ENCODE measurements at regions not wholly inside any gene's neighbourhood (a gene's known extent, or its start where the extent isn't known, plus 50 kb on each side); places are given as distances from the start of the nearest gene placed in this dataset.
A peak's percentile ranks its signal among the peaks of the same experiment; 100 is the strongest.
"Not testable (repeated sequence)": the region's sequence is repeated elsewhere in the genome, so short reads cannot be mapped to it uniquely, and the experiment has no call there.

- DNase-seq, result no peak
Observed at GRCh38 chr17:55911186-55911585, 160.3 kb downstream of the PCTP start.

- no peak for DNase-seq
Observed at GRCh38 chr17:55925440-55925839, 174.6 kb downstream of the PCTP start.

DNA sequence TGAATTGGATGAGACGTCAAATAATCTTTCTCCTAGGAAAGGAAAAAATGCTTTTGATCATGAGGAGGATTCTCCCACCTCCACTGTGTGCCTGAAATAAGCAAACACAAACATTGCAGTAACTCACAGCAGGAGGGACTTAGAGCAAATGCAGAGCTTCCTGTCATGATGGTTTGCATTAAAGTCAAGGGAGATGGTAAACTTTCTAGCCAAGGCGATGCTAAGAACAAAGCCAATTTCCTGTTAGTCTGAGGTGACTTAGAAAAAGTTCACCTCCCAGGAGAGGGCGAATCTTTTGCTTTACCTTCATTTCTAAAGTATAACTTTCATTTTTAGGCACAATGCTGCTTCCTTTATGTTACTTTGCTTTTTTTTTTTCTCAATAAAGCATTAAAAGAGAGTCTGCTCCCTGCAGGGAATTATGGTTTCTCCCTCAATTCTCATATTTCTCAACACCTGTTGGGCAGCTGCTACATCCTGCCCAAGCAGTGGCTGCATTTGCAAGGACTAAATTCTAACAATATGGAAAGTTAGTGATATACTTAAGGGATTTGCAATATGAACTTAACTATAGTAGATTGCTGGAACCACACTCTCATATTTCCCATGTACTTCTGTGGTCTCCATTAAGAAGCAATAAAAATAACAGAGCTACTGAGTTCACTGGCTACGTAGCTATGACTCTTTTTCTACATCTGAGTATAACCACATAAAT, 175.6 kb downstream of the PCTP start:
- no peak for DNase-seq

- DNase-seq, result no peak
Observed at GRCh38 chr17:55930291-55930809, 179.5 kb downstream of the PCTP start.

GRCh38 chr17:55931446-55931845, 180.6 kb downstream of the PCTP start:
- no peak for DNase-seq

DNA sequence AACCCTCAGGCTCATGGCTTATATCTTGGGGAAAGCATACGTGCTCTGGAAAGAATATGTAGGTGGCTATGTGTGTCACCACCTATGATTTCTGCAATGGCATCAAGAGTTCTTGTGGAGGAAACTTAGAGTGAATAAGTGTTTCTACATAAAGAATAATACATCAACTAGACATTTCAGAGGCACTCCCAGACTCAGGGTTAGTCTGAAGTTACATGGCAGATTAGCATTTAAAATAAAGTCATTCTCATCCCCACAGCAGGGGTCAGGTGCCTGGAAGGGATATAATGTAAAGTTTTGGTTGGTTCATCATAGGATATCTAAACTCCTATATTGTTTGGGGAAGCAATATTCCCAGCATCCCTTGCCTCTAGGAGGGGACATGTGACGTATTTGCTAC, 182.1 kb downstream of the PCTP start:
- no peak for DNase-seq

GRCh38 chr17:55939181-55939810, 188.4 kb downstream of the PCTP start:
- not testable (repeated sequence) for DNase-seq

- no peak for DNase-seq
Observed at GRCh38 chr17:55959756-55960155, 193.5 kb upstream of the ANKFN1 start.

DNA sequence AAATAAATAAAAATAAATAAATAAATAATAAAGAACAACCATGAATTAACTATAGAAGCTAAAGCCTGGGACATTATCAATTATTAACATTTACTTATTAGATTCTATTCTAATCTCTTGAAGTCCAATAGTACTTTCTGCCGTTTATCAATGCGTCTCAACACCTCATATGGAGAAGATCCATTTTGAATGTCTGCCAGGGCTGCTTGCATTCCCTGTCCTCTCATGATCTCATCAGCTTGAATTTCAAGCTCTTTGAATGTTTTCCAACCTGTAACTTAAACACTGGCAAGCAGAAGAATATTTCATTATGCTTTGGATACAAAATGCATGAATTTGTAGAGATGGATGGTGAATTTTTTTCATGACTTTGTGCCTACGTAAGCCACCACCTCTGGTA, 191.9 kb upstream of the ANKFN1 start:
- no peak for DNase-seq

GRCh38 chr17:55962951-55963401, 190.3 kb upstream of the ANKFN1 start:
- DNase-seq, result peak; percentile 62

GRCh38 chr17:55964191-55964590, 189.1 kb upstream of the ANKFN1 start:
- no peak for DNase-seq

DNA sequence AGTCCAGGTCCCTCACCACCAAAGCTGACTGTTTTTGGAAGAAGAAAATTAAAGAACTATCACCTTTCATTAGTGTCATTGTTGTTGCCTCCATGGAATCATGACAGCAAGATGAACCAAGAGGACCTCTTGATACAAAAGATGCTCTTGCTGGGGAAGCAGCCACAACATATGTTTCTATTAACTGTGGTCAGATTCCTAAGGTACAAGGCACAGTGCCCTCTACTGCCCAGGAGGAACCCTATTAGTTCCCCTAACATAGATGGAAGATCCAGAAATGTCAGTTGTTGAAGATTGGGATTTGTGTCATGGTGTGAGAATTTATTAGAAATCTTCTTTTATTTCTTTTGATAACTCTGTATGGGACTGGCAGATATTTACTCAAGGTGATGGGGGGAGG, 188.2 kb upstream of the ANKFN1 start:
- no peak for DNase-seq

GRCh38 chr17:55969562-55970324, 183.5 kb upstream of the ANKFN1 start:
- DNase-seq, result no peak

GRCh38 chr17:55978578-55978977, 174.7 kb upstream of the ANKFN1 start:
- no peak for DNase-seq

DNA sequence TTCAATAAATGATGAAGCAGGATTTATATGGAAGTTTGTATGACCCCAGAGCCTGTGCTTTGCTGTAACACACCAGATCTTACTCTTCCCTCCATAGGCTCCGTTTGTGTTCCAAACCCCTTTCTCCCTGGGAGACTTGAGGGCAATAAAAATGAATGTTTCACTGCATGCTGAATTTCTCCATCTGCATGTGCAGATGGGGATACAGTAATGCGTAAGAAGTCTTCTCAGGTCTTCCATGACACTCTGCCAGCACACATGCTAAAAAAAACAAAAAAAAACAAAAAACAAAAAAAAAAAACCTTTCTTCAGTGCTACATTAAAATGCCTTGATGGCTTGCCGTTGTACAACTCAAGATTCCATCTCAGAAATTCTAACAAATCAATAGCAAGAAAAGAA, 170.2 kb upstream of the ANKFN1 start:
- DNase-seq, result no peak

GRCh38 chr17:55986817-55987216, 166.5 kb upstream of the ANKFN1 start:
- DNase-seq, result no peak

DNA sequence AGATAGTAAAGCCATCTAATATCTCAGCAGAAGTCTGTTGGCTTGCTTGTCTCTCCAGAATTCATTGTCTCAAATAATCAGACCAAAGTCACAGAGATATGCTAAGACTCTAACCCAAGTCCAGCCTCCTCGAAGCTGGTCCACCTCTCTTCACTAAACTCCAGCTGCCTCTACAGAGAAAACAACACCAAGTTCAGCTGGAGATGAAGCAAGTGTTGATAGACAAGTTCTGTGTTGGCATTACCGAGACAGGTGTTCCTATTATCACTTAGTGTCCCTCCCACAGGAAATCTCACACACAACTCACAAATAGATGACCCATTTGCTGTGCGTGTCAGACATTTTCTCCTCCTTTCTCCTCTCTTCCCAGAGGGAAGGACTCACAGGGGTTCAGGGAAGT, 164.4 kb upstream of the ANKFN1 start:
- no peak for DNase-seq

DNA sequence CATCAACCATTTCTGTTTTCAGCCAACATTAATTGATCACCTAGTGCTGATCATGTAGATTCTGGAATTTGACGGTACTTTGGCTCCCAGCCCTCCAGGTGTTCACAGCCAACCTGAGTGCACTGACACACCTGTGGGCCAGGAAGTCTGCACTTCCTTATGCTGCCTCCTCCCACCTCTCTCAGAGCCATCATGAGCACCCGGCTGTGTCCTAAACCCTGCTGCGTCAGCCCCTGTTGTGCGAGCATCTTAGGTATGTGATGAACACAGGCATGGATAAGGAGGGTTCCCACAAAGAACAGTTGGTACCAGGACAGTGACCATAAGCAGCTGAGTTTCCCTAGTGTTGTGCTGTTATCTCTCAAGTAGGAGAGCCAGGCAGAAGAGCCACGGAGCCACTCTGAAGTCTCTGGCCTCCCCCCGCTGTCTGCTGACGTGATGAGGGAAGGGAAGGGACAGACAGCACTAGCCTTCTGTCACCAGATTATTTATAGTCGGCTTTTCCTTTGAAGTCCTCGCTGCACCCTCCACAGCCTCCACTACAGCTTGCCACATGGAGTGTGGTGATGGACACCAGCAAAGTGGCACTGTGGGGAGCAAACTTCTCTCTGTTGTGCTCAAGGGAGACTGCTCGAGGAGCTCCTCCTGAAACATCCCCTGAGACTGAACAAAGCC, 162.8 kb upstream of the ANKFN1 start:
- no peak for DNase-seq

- DNase-seq, result no peak
Observed at GRCh38 chr17:55996826-55997225, 156.4 kb upstream of the ANKFN1 start.

GRCh38 chr17:56000411-56000810, 152.9 kb upstream of the ANKFN1 start:
- no peak for DNase-seq

DNA sequence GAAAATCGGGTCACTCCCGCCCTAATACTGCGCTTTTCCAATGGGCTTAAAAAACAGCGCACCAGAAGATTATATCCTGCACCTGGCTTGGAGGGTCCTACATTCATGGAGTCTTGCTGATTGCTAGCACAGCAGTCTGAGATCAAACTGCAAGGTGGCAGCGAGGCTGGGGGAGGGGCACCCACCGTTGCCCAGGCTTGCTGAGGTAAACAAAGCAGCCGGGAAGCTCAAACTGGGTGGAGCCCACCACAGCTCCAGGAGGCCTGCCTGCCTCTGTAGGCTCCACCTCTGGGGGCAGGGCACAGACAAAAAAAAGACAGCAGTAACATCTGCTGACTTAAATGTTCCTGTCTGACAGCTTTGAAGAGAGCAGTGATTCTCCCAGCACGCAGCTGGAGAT, 150.6 kb upstream of the ANKFN1 start:
- DNase-seq, result not testable (repeated sequence)

- peak; percentile 77 for DNase-seq
Observed at GRCh38 chr17:56009795-56010651, 143.3 kb upstream of the ANKFN1 start.
